ENCODE measurements at regions not wholly inside any gene's neighbourhood (a gene's known extent, or its start where the extent isn't known, plus 50 kb on each side); places are given as distances from the start of the nearest gene placed in this dataset.

DNA sequence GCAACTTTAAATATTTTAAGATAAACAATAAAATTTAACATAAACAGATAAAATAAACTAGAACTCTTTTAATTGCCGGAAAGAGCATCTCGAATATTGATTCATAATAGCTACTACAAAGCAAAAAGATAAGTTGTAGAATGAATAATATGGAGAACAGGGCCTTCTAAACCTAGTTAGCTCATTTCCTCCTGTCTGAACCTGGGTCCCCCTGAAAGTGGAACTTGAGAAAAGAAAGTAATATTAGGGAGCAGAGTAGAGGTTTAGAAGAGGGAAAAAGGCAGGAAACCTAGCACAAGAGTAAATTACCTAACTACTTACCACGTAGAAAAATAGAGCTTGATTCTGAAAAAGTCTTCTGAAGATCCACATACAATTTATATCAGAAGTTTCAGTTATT lies 80.7 kb upstream of the NETO1 start:
- Histone ChIP-seq H3K9me3 (replicated peaks) (no peaks in the 10 kb centered on the region), H3K4me1 (no peaks in the 10 kb centered on the region), H3K36me3 (no peaks in the 10 kb centered on the region), H3K4me3 (no peak overlapping the region), H3K27ac (replicated peaks) (no peak overlapping the region), H3K27me3 (ENCODE audit: low read depth) (no peaks in the 10 kb centered on the region)
- DNase-seq: no peak
- TF ChIP-seq, protein P1, sequence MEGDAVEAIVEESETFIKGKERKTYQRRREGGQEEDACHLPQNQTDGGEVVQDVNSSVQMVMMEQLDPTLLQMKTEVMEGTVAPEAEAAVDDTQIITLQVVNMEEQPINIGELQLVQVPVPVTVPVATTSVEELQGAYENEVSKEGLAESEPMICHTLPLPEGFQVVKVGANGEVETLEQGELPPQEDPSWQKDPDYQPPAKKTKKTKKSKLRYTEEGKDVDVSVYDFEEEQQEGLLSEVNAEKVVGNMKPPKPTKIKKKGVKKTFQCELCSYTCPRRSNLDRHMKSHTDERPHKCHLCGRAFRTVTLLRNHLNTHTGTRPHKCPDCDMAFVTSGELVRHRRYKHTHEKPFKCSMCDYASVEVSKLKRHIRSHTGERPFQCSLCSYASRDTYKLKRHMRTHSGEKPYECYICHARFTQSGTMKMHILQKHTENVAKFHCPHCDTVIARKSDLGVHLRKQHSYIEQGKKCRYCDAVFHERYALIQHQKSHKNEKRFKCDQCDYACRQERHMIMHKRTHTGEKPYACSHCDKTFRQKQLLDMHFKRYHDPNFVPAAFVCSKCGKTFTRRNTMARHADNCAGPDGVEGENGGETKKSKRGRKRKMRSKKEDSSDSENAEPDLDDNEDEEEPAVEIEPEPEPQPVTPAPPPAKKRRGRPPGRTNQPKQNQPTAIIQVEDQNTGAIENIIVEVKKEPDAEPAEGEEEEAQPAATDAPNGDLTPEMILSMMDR (IDR thresholded peaks at IDR 0.05; ENCODE audit: borderline replicate concordance): no peak
- intact Hi-C loops (cut with micrococcal nuclease): no loop called here

DNA sequence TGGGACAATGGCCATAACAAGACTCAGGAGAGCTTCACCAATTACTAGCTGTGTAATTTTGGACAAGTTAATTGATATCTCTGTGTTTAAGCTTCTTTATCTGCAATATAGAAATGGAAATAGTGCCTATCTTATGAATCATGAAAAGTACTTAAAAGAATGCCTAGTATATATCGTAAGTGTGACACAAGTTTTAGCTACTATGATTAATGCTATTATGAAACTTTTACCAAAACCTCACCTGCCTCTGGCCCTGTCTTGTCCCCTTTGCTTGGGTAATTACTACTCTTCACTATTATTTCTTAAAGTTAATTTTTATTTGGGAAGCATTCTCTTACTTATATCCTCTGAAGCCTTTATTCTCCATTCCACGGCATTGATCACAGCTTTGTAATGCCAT lies 75.0 kb upstream of the NETO1 start:
- no peaks in the 10 kb centered on the region for H3K36me3 ChIP-seq
- no peaks in the 10 kb centered on the region for H3K9me3 ChIP-seq (replicated peaks)
- DNase-seq: no peak
- TF ChIP-seq, protein P1 (IDR thresholded peaks at IDR 0.05; ENCODE audit: borderline replicate concordance): no peak
- H3K27ac ChIP-seq (replicated peaks): no peak overlapping the region
- intact Hi-C loops (cut with micrococcal nuclease): no loop called here
- peaks cover 4% of the 10 kb centered on the region for H3K27me3 ChIP-seq (ENCODE audit: low read depth)
- H3K4me3 ChIP-seq: no peak overlapping the region
- H3K4me1 ChIP-seq: no peaks in the 10 kb centered on the region

DNA sequence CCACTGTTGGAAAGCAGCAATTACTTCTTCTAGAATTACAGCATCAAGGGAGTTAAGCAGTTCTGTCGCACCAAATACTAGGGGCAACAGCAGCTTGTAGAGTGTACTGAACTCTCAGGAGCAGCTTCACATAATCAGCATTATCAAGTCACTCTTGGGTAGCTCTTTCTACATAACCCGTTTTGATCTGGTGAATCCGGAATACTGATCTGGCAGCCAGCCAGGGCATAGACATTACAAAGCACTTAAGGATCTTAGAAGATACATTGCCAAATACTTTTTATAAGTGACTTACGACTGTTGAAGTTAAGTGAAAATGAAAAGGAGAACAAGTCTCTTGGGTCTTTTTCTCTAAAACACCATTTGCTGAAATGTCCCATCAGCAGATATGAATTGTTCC lies 73.2 kb upstream of the NETO1 start:
- H3K36me3 ChIP-seq: no peaks in the 10 kb centered on the region
- intact Hi-C loops (cut with micrococcal nuclease): no loop called here
- no peaks in the 10 kb centered on the region for H3K4me1 ChIP-seq
- no peak overlapping the region for H3K27ac ChIP-seq (replicated peaks)
- H3K9me3 ChIP-seq (replicated peaks): no peaks in the 10 kb centered on the region
- peaks cover 4% of the 10 kb centered on the region for H3K27me3 ChIP-seq (ENCODE audit: low read depth)
- no peak for DNase-seq
- TF ChIP-seq, protein P1 (IDR thresholded peaks at IDR 0.05; ENCODE audit: borderline replicate concordance): no peak
- H3K4me3 ChIP-seq: no peak overlapping the region

DNA sequence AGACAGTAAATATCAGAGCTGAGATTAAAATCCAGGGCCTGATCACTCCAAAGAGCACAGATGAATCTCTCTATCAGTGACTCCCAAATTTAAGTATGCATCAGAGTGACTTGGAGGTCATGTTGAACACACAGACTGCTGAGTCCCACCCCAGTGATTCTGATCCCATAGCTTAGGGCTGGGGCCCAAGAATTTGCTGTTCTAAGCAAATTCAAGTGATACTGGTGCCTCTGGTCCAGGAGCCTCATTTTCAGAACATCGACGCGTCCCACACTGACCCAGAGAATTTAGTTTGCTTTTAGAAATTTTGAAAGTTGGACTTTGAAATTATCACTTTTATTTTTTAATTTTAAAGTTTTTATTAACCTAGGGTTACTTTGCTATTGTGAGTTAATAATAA lies 72.7 kb upstream of the NETO1 start:
- Histone ChIP-seq H3K27me3 (ENCODE audit: low read depth) (peaks cover 4% of the 10 kb centered on the region), H3K36me3 (no peaks in the 10 kb centered on the region), H3K9me3 (replicated peaks) (no peaks in the 10 kb centered on the region), H3K27ac (replicated peaks) (no peak overlapping the region), H3K4me1 (no peaks in the 10 kb centered on the region), H3K4me3 (no peak overlapping the region)
- TF ChIP-seq, protein P1 (IDR thresholded peaks at IDR 0.05; ENCODE audit: borderline replicate concordance): no peak
- intact Hi-C loops (cut with micrococcal nuclease): no loop called here
- no peak for DNase-seq

DNA sequence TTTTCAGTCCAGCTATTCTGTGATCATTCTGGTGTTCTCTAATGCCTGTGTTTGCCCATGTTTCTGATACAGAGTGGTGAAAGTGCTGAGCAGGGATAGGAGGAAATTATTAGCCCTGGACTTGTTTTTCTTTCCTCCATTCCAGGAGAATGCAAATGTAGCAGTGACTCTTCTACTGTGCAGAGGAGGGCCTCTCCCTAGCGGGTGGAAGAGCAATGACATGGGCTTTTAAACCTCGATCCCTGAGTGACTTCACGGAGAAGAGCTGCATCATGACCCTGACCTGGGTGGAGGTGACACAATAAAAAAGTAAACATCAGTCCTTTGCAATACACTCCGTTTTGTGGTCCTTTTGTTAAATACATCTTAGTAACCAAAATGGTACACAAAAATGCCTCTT lies 68.0 kb upstream of the NETO1 start:
- Histone ChIP-seq H3K4me3 (no peak overlapping the region), H3K36me3 (no peaks in the 10 kb centered on the region), H3K9me3 (replicated peaks) (no peaks in the 10 kb centered on the region), H3K27me3 (ENCODE audit: low read depth) (peaks cover 4% of the 10 kb centered on the region), H3K27ac (replicated peaks) (no peak overlapping the region), H3K4me1 (no peaks in the 10 kb centered on the region)
- intact Hi-C loops (cut with micrococcal nuclease): no loop called here
- no peak for DNase-seq
- TF ChIP-seq, protein P1 (IDR thresholded peaks at IDR 0.05; ENCODE audit: borderline replicate concordance): no peak

DNA sequence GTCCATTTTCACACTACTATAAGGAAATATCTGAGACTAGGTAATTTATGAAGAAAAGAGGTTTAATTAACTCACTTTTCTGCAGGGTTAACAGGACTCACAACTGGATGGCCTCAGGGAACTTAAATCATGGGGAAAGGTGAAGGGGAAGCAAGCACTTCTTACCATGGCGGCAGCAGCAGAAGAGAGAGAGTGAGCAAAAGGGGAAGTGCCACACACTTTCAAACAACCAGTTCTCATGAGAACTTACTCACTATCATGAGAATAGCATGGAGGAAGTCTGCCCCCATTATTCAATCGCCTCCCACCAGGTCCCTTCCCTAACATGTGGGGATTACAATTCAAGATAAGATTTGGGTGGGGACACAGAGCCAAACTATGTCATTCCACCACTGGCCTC lies 55.1 kb upstream of the NETO1 start:
- H3K4me3 ChIP-seq: no peak overlapping the region
- no peak overlapping the region for H3K27ac ChIP-seq (replicated peaks)
- TF ChIP-seq, protein P1 (IDR thresholded peaks at IDR 0.05; ENCODE audit: borderline replicate concordance): no peak
- H3K4me1 ChIP-seq: no peaks in the 10 kb centered on the region
- peaks cover 26% of the 10 kb centered on the region for H3K9me3 ChIP-seq (replicated peaks)
- no peak for DNase-seq
- H3K36me3 ChIP-seq: no peaks in the 10 kb centered on the region
- intact Hi-C loops (cut with micrococcal nuclease): no loop called here
- H3K27me3 ChIP-seq (ENCODE audit: low read depth): no peaks in the 10 kb centered on the region

Data from left ventricle myocardium inferior (tissue), 1 donor.